GM19467 (cell line): ENCODE measurements at regions not wholly inside any gene's neighbourhood (a gene's known extent, or its start where the extent isn't known, plus 50 kb on each side); places are given as distances from the start of the nearest gene placed in this dataset.
A peak's percentile ranks its signal among the peaks of the same experiment; 100 is the strongest.
"Not testable (repeated sequence)": the region's sequence is repeated elsewhere in the genome, so short reads cannot be mapped to it uniquely, and the experiment has no call there.

Experiments
- ATAC-seq: cut with Tn5 transposase; IDR thresholded peaks from one replicate; pipeline ENCODE4 v1.9.1; 2021; ENCODE audit warnings: mild to moderate bottlenecking, moderate library complexity; ENCODE audit not compliant: unreplicated experiment

- no peak for ATAC-seq
Observed at GRCh38 chr5:159681661-159682060, 234.6 kb upstream of the ADRA1B start.

- no peak for ATAC-seq
Observed at GRCh38 chr5:159682623-159683022, 233.7 kb upstream of the ADRA1B start.

DNA sequence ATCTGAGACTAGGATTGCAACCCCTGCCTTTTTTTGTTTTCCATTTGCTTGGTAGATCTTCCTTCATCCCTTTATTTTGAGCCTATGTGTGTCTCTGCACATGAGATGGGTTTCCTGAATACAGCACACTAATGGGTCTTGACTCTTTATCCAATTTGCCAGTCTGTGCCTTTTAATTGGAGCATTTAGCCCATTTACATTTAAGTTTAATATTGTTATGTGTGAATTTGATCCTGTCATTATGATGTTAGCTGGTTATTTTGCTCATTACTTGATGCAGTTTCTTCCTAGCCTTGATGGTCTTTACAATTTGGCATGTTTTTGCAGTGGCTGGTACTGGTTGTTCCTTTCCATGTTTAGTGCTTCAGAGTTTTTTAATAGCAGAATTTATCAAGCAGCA, 228.4 kb upstream of the ADRA1B start:
- not testable (repeated sequence) for ATAC-seq

DNA sequence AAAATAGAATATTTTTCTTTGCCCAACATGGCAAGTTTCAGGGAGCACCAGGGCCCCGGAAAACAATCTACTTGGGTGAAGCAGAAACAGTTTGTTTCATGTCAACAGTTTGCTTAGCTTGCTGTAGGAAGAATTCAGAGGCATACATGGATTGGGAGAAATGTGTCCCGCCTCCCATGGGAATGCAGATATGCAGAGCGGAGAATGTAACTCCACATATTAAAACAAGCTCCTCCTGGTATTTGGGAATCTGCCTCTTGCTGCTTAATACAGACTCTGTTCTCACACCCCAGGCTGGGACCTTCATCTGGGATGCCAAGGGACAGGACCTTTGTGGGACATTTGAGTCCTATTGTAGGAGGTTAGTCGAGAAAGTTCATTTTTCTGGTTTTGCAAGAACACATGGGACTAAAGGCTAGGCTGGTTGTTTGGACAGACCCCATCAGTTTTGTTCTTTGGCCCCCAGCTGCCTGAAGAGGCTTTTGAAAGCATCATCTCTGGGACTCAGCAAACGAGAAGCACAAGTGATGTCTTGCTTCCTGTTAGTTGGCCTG, 220.5 kb upstream of the ADRA1B start:
- no peak for ATAC-seq

DNA sequence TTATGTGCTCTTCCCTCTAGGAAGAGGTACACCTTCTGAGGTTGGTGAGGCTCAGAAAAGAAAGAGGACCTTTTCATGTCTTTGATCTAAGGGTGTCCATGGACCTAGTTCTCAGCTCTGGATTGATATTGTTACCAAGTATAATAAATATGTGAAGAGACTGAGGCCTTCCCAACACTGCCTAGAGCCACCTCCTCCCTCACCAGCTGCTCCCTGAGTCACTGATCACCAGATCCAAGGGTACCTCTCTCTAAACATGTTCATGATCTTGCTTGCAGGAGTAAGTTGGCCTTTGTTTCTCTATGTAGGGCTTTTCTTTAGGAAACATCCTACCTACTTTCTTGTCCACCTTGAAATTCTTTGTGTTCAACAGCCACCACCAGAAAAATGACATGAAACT, 218.8 kb upstream of the ADRA1B start:
- no peak for ATAC-seq

- no peak for ATAC-seq
Observed at GRCh38 chr5:159698322-159698721, 218.0 kb upstream of the ADRA1B start.

DNA sequence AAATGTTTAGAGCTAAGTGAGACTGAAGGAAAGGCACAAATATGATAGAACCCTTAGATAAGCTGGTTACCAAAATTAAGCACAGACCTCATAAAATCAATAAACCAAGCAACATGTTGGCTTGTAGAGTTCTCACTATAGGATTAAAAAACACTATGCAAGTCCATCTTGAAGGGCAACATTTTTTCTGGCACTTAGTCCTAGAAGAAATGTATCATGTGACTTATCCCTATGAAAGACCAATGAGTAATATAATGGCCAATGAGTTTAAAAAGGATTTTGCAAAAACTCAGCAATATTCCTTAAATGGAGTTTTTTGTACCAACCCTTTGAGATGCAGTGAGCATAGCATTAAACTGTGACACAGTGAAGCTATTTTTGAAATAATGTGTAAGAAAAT, 216.3 kb upstream of the ADRA1B start:
- no peak for ATAC-seq

DNA sequence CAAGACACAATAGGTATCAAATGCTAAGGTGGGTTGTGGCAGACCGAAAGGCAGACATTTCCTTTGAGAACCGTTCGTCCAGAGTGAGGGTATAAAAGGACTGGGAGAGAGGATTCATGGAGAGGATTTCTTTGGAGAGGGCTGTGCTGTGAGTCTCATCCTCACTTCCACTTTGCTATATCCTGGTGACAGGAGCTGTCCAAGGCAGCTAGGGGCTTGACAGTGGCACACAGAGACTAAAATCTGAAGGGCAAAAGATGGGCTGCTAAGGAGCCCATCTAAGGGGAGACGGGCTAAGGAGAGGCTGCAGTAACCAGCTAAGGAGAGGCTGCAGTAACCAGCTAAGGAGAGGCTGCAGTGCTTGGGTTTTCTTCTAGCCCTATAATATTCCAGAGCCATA, 214.0 kb upstream of the ADRA1B start:
- ATAC-seq: no peak

DNA sequence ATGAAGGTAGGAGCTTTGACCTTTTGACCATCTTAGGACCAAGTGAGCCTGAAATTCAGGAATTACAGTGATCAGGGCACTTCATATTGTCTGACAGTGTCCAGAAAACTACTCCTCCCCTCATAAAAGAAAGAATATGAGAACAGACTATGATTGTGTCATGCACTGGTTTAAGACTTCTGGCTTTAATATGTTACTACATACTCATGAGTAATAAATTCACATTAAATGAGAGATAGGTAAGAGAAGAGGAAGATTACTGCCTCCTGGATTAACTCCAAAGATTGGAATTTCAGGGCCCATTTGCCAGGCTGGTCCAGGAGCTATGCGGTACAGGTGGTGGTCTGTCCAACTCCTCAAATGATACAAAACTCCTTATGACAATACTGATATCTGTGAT, 213.5 kb upstream of the ADRA1B start:
- ATAC-seq: no peak

- ATAC-seq: no peak
Observed at GRCh38 chr5:159704160-159704559, 212.1 kb upstream of the ADRA1B start.

DNA sequence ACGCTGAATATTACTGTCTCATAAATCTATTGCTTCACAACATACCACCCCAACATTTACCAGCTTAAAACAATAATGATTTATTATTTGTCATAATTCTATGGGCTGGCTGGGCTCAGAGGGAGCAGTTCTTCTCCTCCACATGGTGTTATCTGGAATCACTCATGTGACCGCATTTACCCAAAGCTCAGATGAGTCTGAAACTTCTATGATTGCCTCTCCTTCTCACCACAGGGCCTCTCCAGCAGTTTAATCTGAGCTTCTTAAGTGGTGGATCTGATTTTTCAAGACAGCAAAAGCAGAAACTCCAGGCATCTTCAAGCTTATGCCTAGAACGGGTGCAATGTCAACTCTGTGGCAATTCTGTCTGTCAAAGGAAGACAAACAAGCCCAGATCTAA, 210.3 kb upstream of the ADRA1B start:
- no peak for ATAC-seq

DNA sequence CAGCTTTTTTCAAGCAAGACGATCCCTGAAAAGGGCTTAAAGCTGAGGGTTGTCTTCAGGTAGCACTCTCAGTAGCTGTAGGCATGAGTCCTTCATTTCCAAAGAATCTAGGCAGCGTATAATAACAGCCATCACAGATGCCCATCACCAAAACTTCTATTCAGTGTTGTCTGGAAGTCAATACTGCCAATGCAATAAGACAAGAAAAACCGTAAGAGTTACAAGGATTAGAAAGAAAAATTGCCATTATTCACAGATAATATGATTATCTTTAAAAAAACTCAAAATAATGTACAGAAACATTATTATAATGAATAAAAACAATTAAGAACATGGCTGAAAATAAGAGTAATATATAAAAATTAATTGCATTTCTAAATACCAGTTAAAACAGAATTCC, 208.2 kb upstream of the ADRA1B start:
- ATAC-seq: no peak

DNA sequence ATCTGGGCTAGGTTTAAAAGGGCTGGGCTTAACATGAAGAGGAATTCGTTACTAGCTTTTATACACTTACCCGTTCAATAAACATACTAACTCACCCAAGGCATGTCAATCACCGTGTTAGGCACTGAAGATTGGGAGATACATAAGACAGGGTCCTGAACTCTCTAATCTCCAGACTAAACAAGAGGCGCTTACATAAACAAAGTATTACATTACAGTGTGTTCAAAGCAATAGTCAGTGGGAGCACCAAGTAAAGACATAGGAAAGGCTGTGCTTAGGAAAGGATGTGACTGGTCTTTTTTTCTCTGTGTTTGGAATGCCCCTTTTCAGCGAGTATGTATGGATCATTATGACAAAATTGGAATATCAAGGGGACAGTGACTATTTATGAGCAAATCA, 203.6 kb upstream of the ADRA1B start:
- no peak for ATAC-seq

DNA sequence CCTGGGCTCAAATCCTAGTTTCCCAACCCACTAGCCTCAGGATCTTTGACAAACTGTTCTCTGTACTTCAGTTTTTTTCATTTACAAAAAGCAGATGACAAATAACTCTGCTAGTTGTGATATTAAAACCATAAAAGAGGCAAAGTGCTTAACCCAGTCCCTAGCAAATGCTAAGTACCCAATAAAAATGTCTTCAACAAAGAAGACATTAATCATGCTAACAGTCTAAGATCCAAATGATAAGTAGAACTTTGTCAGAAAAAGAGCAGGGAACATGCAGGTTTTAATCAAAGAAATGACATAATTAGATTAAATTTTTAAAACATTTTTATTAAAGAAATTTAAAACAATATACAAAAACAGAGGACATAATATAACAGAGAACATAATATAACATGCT, 203.0 kb upstream of the ADRA1B start:
- no peak for ATAC-seq

DNA sequence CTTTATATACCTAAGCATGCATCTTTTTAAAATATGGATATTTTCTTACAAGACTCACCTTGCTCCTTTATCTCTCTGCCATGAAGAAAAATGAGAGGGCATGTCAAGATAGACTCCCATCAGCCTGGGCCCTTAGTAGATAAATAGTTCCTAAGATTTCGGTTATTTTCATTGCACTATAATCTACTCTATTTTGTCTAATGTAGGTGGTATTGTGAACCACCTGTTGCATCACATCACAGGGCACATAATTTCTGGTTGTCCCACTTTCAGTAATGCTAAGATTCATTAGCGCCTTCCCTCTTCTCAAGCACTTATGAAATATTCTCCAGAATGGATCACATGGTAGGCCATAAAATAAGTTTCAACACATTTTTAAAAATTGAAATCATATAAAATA, 202.5 kb upstream of the ADRA1B start:
- ATAC-seq: no peak

DNA sequence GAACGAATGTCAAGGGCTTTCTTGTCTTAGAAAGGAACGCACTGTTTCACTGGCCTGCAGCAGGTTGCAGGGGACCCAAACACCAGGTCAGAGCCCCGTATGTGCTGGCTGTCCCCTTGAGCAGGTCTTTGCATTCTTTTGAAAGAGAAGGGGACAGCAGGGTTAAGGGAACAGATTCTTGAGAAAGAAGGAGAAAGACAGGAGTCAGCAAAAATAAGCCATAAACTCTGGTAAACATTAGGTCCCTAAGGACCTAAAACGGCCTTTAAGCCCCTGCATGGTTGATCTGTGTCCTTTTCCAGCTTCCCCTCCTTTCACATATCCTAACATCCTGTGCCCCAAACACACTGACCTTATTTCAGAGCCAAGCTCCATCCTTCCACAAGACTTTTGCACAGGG, 190.8 kb upstream of the ADRA1B start:
- ATAC-seq: no peak

DNA sequence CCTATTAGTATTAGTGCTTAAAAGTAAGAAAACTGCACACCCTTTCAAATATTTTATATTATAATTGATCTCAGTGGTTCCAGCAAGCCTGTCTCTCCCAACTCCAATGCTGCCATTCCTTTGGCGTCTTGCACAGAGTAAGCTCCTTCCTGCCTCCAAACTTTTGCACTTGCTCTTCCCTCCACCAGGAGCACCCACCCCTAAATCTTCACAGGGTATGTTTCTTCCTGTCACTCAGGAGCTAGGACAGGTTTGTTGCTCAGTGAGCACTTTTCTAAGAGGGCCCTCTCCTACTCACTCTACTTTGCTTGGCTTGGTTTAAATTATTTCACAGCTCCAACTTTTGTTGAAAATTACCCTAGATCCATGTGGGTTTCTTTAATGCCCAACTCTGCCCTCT, 189.1 kb upstream of the ADRA1B start:
- no peak for ATAC-seq

DNA sequence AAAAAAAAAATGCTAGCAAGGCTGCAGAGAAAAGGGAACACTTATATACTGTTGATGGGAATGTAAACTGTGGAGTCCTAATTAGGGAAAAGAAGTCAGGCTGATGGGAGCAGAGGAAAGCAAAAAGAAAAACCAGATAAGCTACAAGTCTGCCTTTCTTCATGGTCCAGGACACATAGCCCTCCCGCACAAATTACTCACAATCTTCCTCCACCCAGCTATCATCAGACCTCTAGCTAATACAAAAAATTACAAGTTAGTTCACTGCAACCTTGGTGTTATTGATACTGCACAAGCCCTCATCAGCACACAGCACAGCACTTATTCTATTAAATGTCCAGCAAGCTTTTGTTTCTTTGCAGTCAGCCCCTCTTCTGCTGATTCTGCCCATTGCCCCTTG, 186.0 kb upstream of the ADRA1B start:
- ATAC-seq: no peak

- no peak for ATAC-seq
Observed at GRCh38 chr5:159732220-159732619, 184.1 kb upstream of the ADRA1B start.

GRCh38 chr5:159734366-159734765, 181.9 kb upstream of the ADRA1B start:
- peak; percentile 51 for ATAC-seq

DNA sequence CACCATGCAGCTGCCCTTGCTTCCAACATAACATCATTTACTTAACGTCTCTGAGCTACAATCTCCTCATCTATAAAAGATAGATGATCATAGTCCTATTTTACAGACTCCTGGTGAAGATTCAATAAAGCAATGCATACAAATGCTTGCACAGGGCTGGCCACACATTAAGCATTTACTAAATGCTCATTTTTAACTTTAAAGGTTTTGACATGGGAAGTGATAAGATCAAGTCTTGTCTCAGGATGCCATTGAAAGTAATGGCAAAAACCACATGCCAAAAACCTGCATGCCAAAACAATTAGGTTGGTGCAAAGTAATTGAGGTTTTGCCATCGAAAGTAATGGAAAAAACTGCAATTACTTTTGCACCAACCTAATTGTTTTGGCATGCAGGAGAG, 181.2 kb upstream of the ADRA1B start:
- ATAC-seq: no peak

- ATAC-seq: no peak
Observed at GRCh38 chr5:159735749-159736660, 180.3 kb upstream of the ADRA1B start.

- ATAC-seq: no peak
Observed at GRCh38 chr5:159736844-159737243, 179.4 kb upstream of the ADRA1B start.
